H1 (cell line): ENCODE measurements at regions not wholly inside any gene's neighbourhood (a gene's known extent, or its start where the extent isn't known, plus 50 kb on each side); places are given as distances from the start of the nearest gene placed in this dataset.

ENCODE experiments used
- CTCF ChIA-PET: fragments of 300-600 bp; sonication (Branson Sonifier 250); formaldehyde crosslinking; loops from one replicate; lab custom pipeline; 2021; ENCODE audit not compliant: partially characterized antibody; lab: Charles Lee
- POLR2A ChIA-PET: fragments of 300-600 bp; sonication (Branson Sonifier 250); formaldehyde crosslinking; loops from one replicate; lab custom pipeline; 2021; ENCODE audit warnings: inconsistent platforms; ENCODE audit not compliant: partially characterized antibody; lab: Charles Lee
- DNase-seq, 2 experiments: peaks; one replicate each; pipeline versions ENCODE4 v3.0.0 to v3.0.0-alpha.2; 2010 to 2022; ENCODE audit warnings: low spot score in 2 of 2, low read depth in 1 of 2, mixed read lengths in 1 of 2
- FAIRE-seq: peaks from 2 replicates; lab custom pipeline; 2011; peaks lifted over from hg19 to GRCh38; lab: Jason Lieb, UNC
- H2AFZ ChIP-seq: 2 replicates; pipeline ENCODE4 v1.8.1; 2012; ENCODE audit warnings: low read length, inconsistent platforms
- H2AK5ac ChIP-seq: 2 replicates; pipeline ENCODE4 v1.6.1; 2013; ENCODE audit warnings: low read depth, low read length
- H2BK120ac ChIP-seq: replicated peaks from 2 replicates; pipeline ENCODE3; 2013; ENCODE audit warnings: low read depth, low read length, inconsistent platforms
- H2BK12ac ChIP-seq: 2 replicates; pipeline ENCODE4 v1.6.1; 2013; ENCODE audit warnings: low read depth, low read length
- H2BK15ac ChIP-seq: 2 replicates; pipeline ENCODE4 v1.6.1; 2013; ENCODE audit warnings: low read length
- H2BK20ac ChIP-seq: 2 replicates; pipeline ENCODE4 v1.6.1; 2013; ENCODE audit warnings: low read length
- H2BK5ac ChIP-seq: 2 replicates; pipeline ENCODE4 v1.6.1; 2013; ENCODE audit warnings: low read depth, low read length
- H3K14ac ChIP-seq: 2 replicates; pipeline ENCODE4 v1.6.1; 2013; ENCODE audit warnings: inconsistent platforms; ENCODE audit not compliant: insufficient read length
- H3K18ac ChIP-seq: 2 replicates; pipeline ENCODE4 v1.6.1; 2013; ENCODE audit warnings: low read length; ENCODE audit errors: extremely low read depth
- H3K23ac ChIP-seq: 2 replicates; pipeline ENCODE4 v1.6.1; 2013; ENCODE audit warnings: inconsistent platforms; ENCODE audit not compliant: insufficient read length
- H3K23me2 ChIP-seq: 2 replicates; pipeline ENCODE4 v1.6.1; 2013; ENCODE audit warnings: low read depth, low read length
- H3K27ac ChIP-seq: 2 replicates; pipeline ENCODE4 v1.6.1; 2011; ENCODE audit warnings: low read depth, low read length, inconsistent platforms
- H3K27me3 ChIP-seq, 4 experiments: replicated peaks in 1 of 4; 1 replicate in 1 of 4; 2 replicates in 3 of 4; pipeline versions ENCODE4 v1.6.1 to v1.8.1; 2011 to 2013; ENCODE audit warnings: low read length in 3 of 4, mild to moderate bottlenecking in 3 of 4, inconsistent platforms in 2 of 4, mixed read lengths in 2 of 4, moderate library complexity in 1 of 4; ENCODE audit not compliant: control insufficient read depth in 3 of 4, insufficient read depth in 3 of 4; ENCODE audit errors: extremely low read depth in 1 of 4
- H3K36me3 ChIP-seq, 4 experiments: 2 replicates each; pipeline versions ENCODE4 v1.6.1 to v1.8.1; 2011 to 2013; ENCODE audit warnings: mild to moderate bottlenecking in 4 of 4, low read length in 3 of 4, moderate library complexity in 2 of 4, control low read depth in 1 of 4, inconsistent platforms in 1 of 4; ENCODE audit not compliant: insufficient read depth in 4 of 4, control insufficient read depth in 2 of 4
- H3K4ac ChIP-seq: replicated peaks from 2 replicates; pipeline ENCODE3; 2013; ENCODE audit warnings: low read length, low read depth, mixed read lengths, inconsistent platforms; ENCODE audit not compliant: insufficient read length
- H3K4me1 ChIP-seq, 4 experiments: replicated peaks in 1 of 4; 1 replicate in 1 of 4; 2 replicates in 3 of 4; pipeline versions ENCODE4 v1.6.1 to v1.8.1; 2011 to 2013; ENCODE audit warnings: low read length in 3 of 4, inconsistent platforms in 2 of 4, mixed read lengths in 1 of 4; ENCODE audit not compliant: insufficient read depth in 4 of 4, control insufficient read depth in 3 of 4
- H3K4me2 ChIP-seq, 2 experiments: 2 replicates each; pipeline versions ENCODE4 v1.6.1 to v1.8.1; 2011 to 2013; ENCODE audit warnings: low read depth in 2 of 2, low read length in 2 of 2, control low read depth in 1 of 2, inconsistent platforms in 1 of 2, mild to moderate bottlenecking in 1 of 2; ENCODE audit not compliant: insufficient read depth in 1 of 2
- H3K4me3 ChIP-seq, 4 experiments: fragments of 200-600, 300-600 bp in 1 of 4; sonication (generic), shearing (Covaris generic), sonication (Bioruptor Twin) in 1 of 4; 2 replicates each; pipeline versions ENCODE4 v1.5.1 to v1.8.1; 2011 to 2016; ENCODE audit warnings: low read length in 4 of 4, low read depth in 3 of 4, control low read depth in 2 of 4, inconsistent platforms in 2 of 4, mild to moderate bottlenecking in 2 of 4, mixed read lengths in 1 of 4, moderate library complexity in 1 of 4; ENCODE audit not compliant: insufficient read depth in 2 of 4; ENCODE audit errors: extremely low read depth in 1 of 4
- H3K56ac ChIP-seq: replicated peaks from 2 replicates; pipeline ENCODE3; 2013; ENCODE audit warnings: low read depth, mild to moderate bottlenecking, mixed read lengths, low read length, inconsistent platforms; ENCODE audit not compliant: insufficient read length
- H3K79me1 ChIP-seq: 2 replicates; pipeline ENCODE4 v1.6.1; 2013; ENCODE audit warnings: low read depth, low read length, control low read depth
- H3K79me2 ChIP-seq, 2 experiments: 2 replicates each; pipeline versions ENCODE4 v1.6.1 to v1.8.1; 2012 to 2013; ENCODE audit warnings: low read length in 2 of 2, mild to moderate bottlenecking in 2 of 2, inconsistent platforms in 1 of 2; ENCODE audit not compliant: insufficient read depth in 2 of 2, control insufficient read depth in 1 of 2
- H3K9ac ChIP-seq, 4 experiments: replicated peaks in 1 of 4; 1 replicate in 1 of 4; 2 replicates in 3 of 4; pipeline versions ENCODE4 v1.6.1 to v1.8.1; 2011 to 2013; ENCODE audit warnings: low read depth in 3 of 4, low read length in 3 of 4, control low read depth in 2 of 4, mild to moderate bottlenecking in 2 of 4, moderate library complexity in 2 of 4, inconsistent platforms in 1 of 4; ENCODE audit errors: extremely low read depth in 1 of 4
- H3K9me3 ChIP-seq, 2 experiments: 2 replicates each; pipeline versions ENCODE4 v1.6.1 to v1.8.1; 2012 to 2013; ENCODE audit warnings: mild to moderate bottlenecking in 2 of 2, moderate library complexity in 2 of 2, control low read depth in 1 of 2, inconsistent platforms in 1 of 2, low read depth in 1 of 2, low read length in 1 of 2, mixed read lengths in 1 of 2; ENCODE audit not compliant: insufficient read depth in 2 of 2
- H4K20me1 ChIP-seq, 2 experiments: replicated peaks in 1 of 2; 2 replicates each; pipeline versions ENCODE3 to v1.8.1; 2011 to 2013; ENCODE audit warnings: inconsistent platforms in 2 of 2, low read length in 2 of 2, mild to moderate bottlenecking in 1 of 2; ENCODE audit not compliant: insufficient read depth in 2 of 2, control insufficient read depth in 1 of 2
- H4K5ac ChIP-seq: 2 replicates; pipeline ENCODE4 v1.6.1; 2013; ENCODE audit warnings: low read length, low read depth, mixed read lengths, inconsistent platforms; ENCODE audit not compliant: insufficient read length
- H4K8ac ChIP-seq: 2 replicates; pipeline ENCODE4 v1.8.0; 2013; ENCODE audit warnings: mild to moderate bottlenecking, moderate library complexity, low read length, inconsistent platforms; ENCODE audit not compliant: insufficient read depth; ENCODE audit errors: extremely low read depth
- H4K91ac ChIP-seq: replicated peaks from 2 replicates; pipeline ENCODE3; 2013; ENCODE audit warnings: low read length, mixed read lengths, inconsistent platforms; ENCODE audit not compliant: insufficient read length
- ATF2 ChIP-seq: IDR thresholded peaks from 2 replicates; pipeline ENCODE4 v1.6.1; 2012; ENCODE audit warnings: low read length, inconsistent platforms
- CBX8 ChIP-seq: fragments of 300-800, 300-1000 bp; sonication (generic); IDR thresholded peaks from 2 replicates; pipeline ENCODE4 v1.7.1; 2016; ENCODE audit warnings: low read depth, low read length, borderline replicate concordance
- CHD1 ChIP-seq: IDR thresholded peaks from 2 replicates; pipeline ENCODE4 v1.6.1; 2012; ENCODE audit warnings: low read depth, low read length, improper control_type of control experiment
- EGR1 ChIP-seq: IDR thresholded peaks from 2 replicates; pipeline ENCODE4 v1.6.1; 2011; ENCODE audit warnings: low read depth, low read length, borderline replicate concordance
- HDAC6 ChIP-seq: IDR thresholded peaks from one replicate; pipeline ENCODE4 v1.7.1; 2012; ENCODE audit warnings: low read depth, mild to moderate bottlenecking, inconsistent platforms, low read length, moderate library complexity
- JUND ChIP-seq: IDR thresholded peaks from 2 replicates; pipeline ENCODE4 v1.6.1; 2011; ENCODE audit warnings: mild to moderate bottlenecking, improper control_type of control experiment, low read length
- RBBP5 ChIP-seq: IDR thresholded peaks from 2 replicates; pipeline ENCODE4 v1.7.1; 2012; ENCODE audit warnings: low read depth, mild to moderate bottlenecking, inconsistent platforms, low read length, moderate library complexity, borderline replicate concordance
- TBP ChIP-seq: IDR thresholded peaks from 2 replicates; pipeline ENCODE4 v1.6.1; 2011; ENCODE audit warnings: low read depth, low read length, improper control_type of control experiment
- USF2 ChIP-seq: IDR thresholded peaks from 2 replicates; pipeline ENCODE4 v1.6.1; 2011; ENCODE audit warnings: low read length, improper control_type of control experiment
- ZNF274 ChIP-seq: IDR thresholded peaks from 2 replicates; pipeline ENCODE4 v1.7.0; 2012; ENCODE audit warnings: low read length, borderline replicate concordance; ENCODE audit errors: extremely low read depth
- WGBS, 2 experiments: shearing (Covaris generic) in 1 of 2; methylation state at CpG; one replicate each; pipeline versions ENCODE4 v1.1.6 to v1.1.7; 2013 to 2015; ENCODE audit warnings: low lambda C conversion rate in 2 of 2, mixed read lengths in 2 of 2, inconsistent platforms in 1 of 2, low coverage in 1 of 2, missing lambda C conversion rate in 1 of 2; ENCODE audit not compliant: insufficient replicate concordance in 2 of 2, insufficient coverage in 1 of 2, insufficient read length in 1 of 2; ENCODE audit errors: extremely low coverage in 1 of 2, missing lambda C conversion rate in 1 of 2; 5-methylcytosine and 5-hydroxymethylcytosine counted together

DNA sequence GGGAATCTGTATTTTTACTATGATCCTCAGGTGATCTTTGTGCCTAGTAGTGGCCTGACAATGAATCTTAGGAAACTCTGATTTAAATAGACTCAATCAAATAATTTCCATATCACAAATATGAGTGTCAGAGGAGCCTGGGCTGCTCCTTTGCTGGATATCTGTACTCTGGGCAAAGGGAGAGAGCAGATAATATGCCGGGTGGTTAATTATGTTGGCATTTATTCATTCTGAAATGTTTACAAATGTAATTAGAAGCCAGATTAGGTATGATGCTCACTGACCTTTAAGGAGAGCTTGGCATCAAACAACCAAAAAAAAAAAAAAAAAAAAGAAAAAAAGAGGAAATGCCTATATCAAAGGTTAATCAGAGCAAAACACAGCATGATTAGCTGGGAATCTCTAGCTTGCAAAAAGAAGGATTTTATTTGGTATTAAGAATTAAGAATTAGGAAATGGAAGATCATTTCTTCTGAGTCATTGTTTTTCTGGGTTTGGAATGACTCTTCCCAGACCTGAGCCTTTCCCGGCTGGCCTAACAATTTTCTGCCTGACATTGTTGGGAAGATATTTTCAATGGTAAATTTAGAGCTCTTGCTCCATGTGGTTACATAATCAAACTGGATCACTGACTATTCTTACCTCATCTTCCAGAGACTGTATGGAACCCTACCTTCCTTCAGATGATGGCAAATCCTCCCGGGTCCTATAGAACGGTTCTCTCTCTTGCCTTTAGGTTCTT is 365.3 kb downstream of the REEP3 start:
- DNase-seq: no peak
- POLR2A ChIA-PET: no interaction called here

More for the DNA sequence above, 365.3 kb downstream of the REEP3 start:
- no peak overlapping the region for H3K18ac ChIP-seq
- CTCF ChIA-PET: interaction anchor here (0.7 to 6.6 kb wide), 22 partner anchors 8 to 437 kb away, joined by 3 to 56 read pairs (median 4); no protein-coding TSS in a partner anchor
- H3K27me3 ChIP-seq: no peaks in the 10 kb centered on the region
- 94% methylated on average over 4 of the region's 4 CpGs; no CpG with 5 or more reads in 1 of the 2 experiments for WGBS, 2 experiments
- H4K8ac ChIP-seq: no peak overlapping the region
- no peak overlapping the region for H2BK15ac ChIP-seq
- no peak for TF ChIP-seq HDAC6
- TF ChIP-seq ATF2: no peak
- TF ChIP-seq RBBP5: no peak
- TF ChIP-seq ZNF274: no peak
- no peak for TF ChIP-seq CHD1
- no peak for TF ChIP-seq CBX8
- TF ChIP-seq TBP: no peak
- TF ChIP-seq EGR1: no peak
- TF ChIP-seq JUND: no peak
- no peak for TF ChIP-seq USF2
- no peaks in the 10 kb centered on the region for H3K9me3 ChIP-seq
- H3K4me3 ChIP-seq: no peak overlapping the region
- H2BK20ac ChIP-seq: no peak overlapping the region
- no peak for FAIRE-seq
- no peak overlapping the region for H2AK5ac ChIP-seq
- H2BK5ac ChIP-seq: no peak overlapping the region
- no peak overlapping the region for H3K56ac ChIP-seq
- no peak overlapping the region for H4K5ac ChIP-seq
- H3K4me2 ChIP-seq: no peak overlapping the region
- no peaks in the 10 kb centered on the region for H3K79me1 ChIP-seq
- no peaks in the 10 kb centered on the region for H4K20me1 ChIP-seq
- H3K14ac ChIP-seq: no peak overlapping the region
- H2AFZ ChIP-seq: no peak overlapping the region
- no peak overlapping the region for H3K23ac ChIP-seq
- no peaks in the 10 kb centered on the region for H3K23me2 ChIP-seq
- H3K4me1 ChIP-seq: peaks cover 0 to 5% (median 4%) of the 10 kb centered on the region in 4 experiments; a peak in 4 of 7 replicates
- H3K79me2 ChIP-seq: no peaks in the 10 kb centered on the region
- H2BK120ac ChIP-seq: no peak overlapping the region
- H3K9ac ChIP-seq: no peak overlapping the region
- no peaks in the 10 kb centered on the region for H3K36me3 ChIP-seq
- H3K27ac ChIP-seq: no peak overlapping the region
- no peak overlapping the region for H3K4ac ChIP-seq
- no peak overlapping the region for H2BK12ac ChIP-seq
- H4K91ac ChIP-seq: no peak overlapping the region
